HCT116 (cell line): ENCODE measurements at regions not wholly inside any gene's neighbourhood (a gene's known extent, or its start where the extent isn't known, plus 50 kb on each side); places are given as distances from the start of the nearest gene placed in this dataset.

Experiments used
- ATAC-seq: fragments of 200-7000 bp; cut with Tn5 transposase; 2 replicates; pipeline ENCODE4 v1.9.1; 2020; ENCODE audit warnings: mild to moderate bottlenecking, moderate library complexity
- BruUV-seq: library from RNA; stranded (reverse); fragments of 400-500 nt; replicated peaks from 2 replicates; lab custom pipeline; 2021; lab: Mats Ljungman, UMichigan
- CTCF ChIA-PET: fragments of 300-600 bp; sonication (Branson Sonifier 250); formaldehyde crosslinking; loops from one replicate; lab custom pipeline; 2021; ENCODE audit warnings: antibody characterized with exemption; lab: Charles Lee
- POLR2A ChIA-PET: fragments of 300-600, 350-600 bp; sonication (Branson Sonifier 250); formaldehyde crosslinking; loops from one replicate; lab custom pipeline; 2021; ENCODE audit warnings: antibody characterized with exemption; lab: Charles Lee
- RAD21 ChIA-PET, 2 experiments: fragments of 300-600 bp; sonication (Branson Sonifier 250); formaldehyde crosslinking; loops; one replicate each; lab custom pipeline; 2023; ENCODE audit warnings: low total read pairs in 2 of 2; ENCODE audit not compliant: uncharacterized antibody in 2 of 2, unreplicated experiment in 2 of 2, low non-redundant PET in 1 of 2; lab: Charles Lee
- DNase-seq: peaks from one replicate; pipeline ENCODE4 v3.0.0-alpha.2; 2010; ENCODE audit warnings: low read depth, low spot score
- H2AFZ ChIP-seq: fragments of 200-600 bp; shearing (Covaris generic), sonication (generic); 2 replicates; pipeline ENCODE4 v1.6.1; 2017; ENCODE audit warnings: low read depth, mixed run types, mixed read lengths, antibody characterized with exemption, low read length; ENCODE audit not compliant: poor library complexity, severe bottlenecking
- H3K27ac ChIP-seq: 2 replicates; pipeline ENCODE4 v1.5.1; 2012; ENCODE audit warnings: low read depth, low read length
- H3K27me3 ChIP-seq: fragments of 200-600 bp; sonication (generic); 2 replicates; pipeline ENCODE4 v1.6.1; 2016; ENCODE audit warnings: mixed run types, low read length, mixed read lengths; ENCODE audit not compliant: insufficient read depth
- H3K36me3 ChIP-seq, 2 experiments: fragments of 200-500 bp in 1 of 2; fragments of 200-600 bp in 1 of 2; sonication (Bioruptor generic) in 1 of 2; sonication (generic) in 1 of 2; 2 replicates each; pipeline versions ENCODE4 v1.5.1 to v1.6.1; 2014 to 2016; ENCODE audit warnings: low read length in 2 of 2, inconsistent platforms in 1 of 2, mixed read lengths in 1 of 2, mixed run types in 1 of 2; ENCODE audit not compliant: insufficient read depth in 2 of 2, control insufficient read depth in 1 of 2
- H3K4me1 ChIP-seq, 2 experiments: fragments of 200-600 bp in 1 of 2; sonication (generic) in 1 of 2; 2 replicates each; pipeline versions ENCODE4 v1.5.1 to v1.6.1; 2012 to 2017; ENCODE audit warnings: low read length in 2 of 2, inconsistent platforms in 1 of 2, mild to moderate bottlenecking in 1 of 2, mixed read lengths in 1 of 2, mixed run types in 1 of 2, moderate library complexity in 1 of 2; ENCODE audit not compliant: insufficient read depth in 2 of 2, control insufficient read depth in 1 of 2
- H3K4me2 ChIP-seq: fragments of 200-600 bp; sonication (generic); 2 replicates; pipeline ENCODE4 v1.6.1; 2017; ENCODE audit warnings: mixed run types, low read length, mixed read lengths
- H3K4me3 ChIP-seq, 2 experiments: fragments of 200-600 bp in 1 of 2; sonication (generic) in 1 of 2; replicated peaks in 1 of 2; 2 replicates each; pipeline ENCODE4 v1.5.1; 2011 to 2016; ENCODE audit warnings: low read length in 2 of 2, control low read depth in 1 of 2, low read depth in 1 of 2, mild to moderate bottlenecking in 1 of 2, mixed read lengths in 1 of 2, mixed run types in 1 of 2
- H3K79me2 ChIP-seq: fragments of 200-600 bp; sonication (generic); 2 replicates; pipeline ENCODE4 v1.6.1; 2017; ENCODE audit warnings: mild to moderate bottlenecking, mixed run types, low read length, moderate library complexity, mixed read lengths; ENCODE audit not compliant: insufficient read depth
- H3K9ac ChIP-seq: fragments of 200-600 bp; sonication (generic); 2 replicates; pipeline ENCODE4 v1.6.1; 2016; ENCODE audit warnings: low read length, mixed read lengths
- H3K9me2 ChIP-seq: fragments of 200-600 bp; sonication (generic), shearing (Covaris generic); 2 replicates; pipeline ENCODE4 v1.6.1; 2017; ENCODE audit warnings: mixed run types, mild to moderate bottlenecking, moderate library complexity; ENCODE audit not compliant: insufficient read depth
- H3K9me3 ChIP-seq, 2 experiments: fragments of 200-500 bp in 1 of 2; fragments of 200-600 bp in 1 of 2; sonication (Bioruptor generic) in 1 of 2; sonication (generic) in 1 of 2; 2 replicates each; pipeline ENCODE4 v1.6.1; 2014 to 2017; ENCODE audit warnings: low read length in 2 of 2, mixed read lengths in 2 of 2, inconsistent platforms in 1 of 2, low read depth in 1 of 2, mild to moderate bottlenecking in 1 of 2, mixed run types in 1 of 2, moderate library complexity in 1 of 2; ENCODE audit not compliant: control insufficient read depth in 1 of 2, insufficient read depth in 1 of 2
- H4K20me1 ChIP-seq: fragments of 200-600 bp; sonication (generic), shearing (Covaris generic); 2 replicates; pipeline ENCODE4 v1.6.1; 2017; ENCODE audit warnings: mixed run types, mild to moderate bottlenecking, moderate library complexity; ENCODE audit not compliant: insufficient read depth
- CBX3 ChIP-seq: IDR thresholded peaks from 2 replicates; pipeline ENCODE4 v1.6.1; 2012; ENCODE audit warnings: low read depth
- CEBPB ChIP-seq: IDR thresholded peaks from 2 replicates; pipeline ENCODE4 v1.6.1; 2012; ENCODE audit warnings: low read depth
- EGR1 ChIP-seq: IDR thresholded peaks from 2 replicates; pipeline ENCODE4 v1.6.1; 2012; ENCODE audit warnings: low read depth
- EZH2 ChIP-seq: fragments of 200-600 bp; sonication (generic); IDR thresholded peaks from 2 replicates; pipeline ENCODE4 v1.6.1; 2017; ENCODE audit warnings: antibody characterized with exemption, mixed run types
- EZH2phosphoT487 ChIP-seq: fragments of 200-600 bp; IDR thresholded peaks from 2 replicates; pipeline ENCODE4 v1.6.1; 2018; ENCODE audit warnings: antibody characterized with exemption, borderline replicate concordance
- FOSL1 ChIP-seq: IDR thresholded peaks from 2 replicates; pipeline ENCODE4 v1.6.1; 2012; ENCODE audit warnings: low read depth
- JUND ChIP-seq: IDR thresholded peaks from 2 replicates; pipeline ENCODE4 v1.6.1; 2012
- POLR2A ChIP-seq: IDR thresholded peaks from 2 replicates; pipeline ENCODE4 v1.7.0; 2011; ENCODE audit warnings: borderline replicate concordance; ENCODE audit not compliant: insufficient read depth, insufficient read length; ENCODE audit errors: extremely low read depth
- POLR2AphosphoS5 ChIP-seq: IDR thresholded peaks from 2 replicates; pipeline ENCODE4 v1.6.1; 2011; ENCODE audit warnings: mild to moderate bottlenecking, low read depth, low read length, moderate library complexity
- RAD21 ChIP-seq: IDR thresholded peaks from 2 replicates; pipeline ENCODE4 v1.6.1; 2012; ENCODE audit warnings: low read depth, mild to moderate bottlenecking
- SIN3A ChIP-seq: IDR thresholded peaks from 2 replicates; pipeline ENCODE4 v1.6.1; 2012; ENCODE audit warnings: low read depth
- SP1 ChIP-seq: IDR thresholded peaks from 2 replicates; pipeline ENCODE4 v1.6.1; 2012; ENCODE audit warnings: low read depth
- SRF ChIP-seq: IDR thresholded peaks from 2 replicates; pipeline ENCODE4 v1.6.1; 2012; ENCODE audit warnings: low read depth
- TCF7L2 ChIP-seq: IDR thresholded peaks from 2 replicates; pipeline ENCODE4 v1.7.0; 2011; ENCODE audit warnings: borderline replicate concordance, inconsistent platforms; ENCODE audit not compliant: insufficient read depth, insufficient read length; ENCODE audit errors: extremely low read depth
- YY1 ChIP-seq: IDR thresholded peaks from 2 replicates; pipeline ENCODE4 v1.6.1; 2011; ENCODE audit warnings: low read length, low read depth, moderate library complexity, mild to moderate bottlenecking; ENCODE audit not compliant: insufficient replicate concordance; ENCODE audit errors: extremely low read depth
- intact Hi-C: fragments of 100-400 bp; cut with micrococcal nuclease; formaldehyde crosslinking; loops from 2 replicates; pipeline ENCODE4 v1.10.0; 2022
- TF ChIP-seq, protein P1 (sequence below): IDR thresholded peaks from 2 replicates; pipeline ENCODE4 v1.6.1; 2012; ENCODE audit warnings: low read depth
- TF ChIP-seq, protein P2 (sequence below): IDR thresholded peaks from 2 replicates; pipeline ENCODE4 v1.6.1; 2012
- TF ChIP-seq, protein P3 (sequence below), 3 experiments: fragments of 200-600 bp in 1 of 3; sonication (generic) in 1 of 3; IDR thresholded peaks in 2 of 3; conservative IDR thresholded peaks in 1 of 3; 2 replicates each; pipeline ENCODE4 v1.5.1; 2012 to 2017; ENCODE audit warnings: low read depth in 2 of 3, low read length in 2 of 3, antibody characterized with exemption in 1 of 3, borderline replicate concordance in 1 of 3, control low read depth in 1 of 3, mild to moderate bottlenecking in 1 of 3, mixed read lengths in 1 of 3, mixed run types in 1 of 3, moderate library complexity in 1 of 3; ENCODE audit not compliant: insufficient read depth in 1 of 3
- TF ChIP-seq, protein P4 (sequence below): IDR thresholded peaks from 2 replicates; pipeline ENCODE4 v1.6.1; 2011; ENCODE audit warnings: mild to moderate bottlenecking, low read length, moderate library complexity; ENCODE audit not compliant: insufficient replicate concordance; ENCODE audit errors: extremely low read depth

DNA sequence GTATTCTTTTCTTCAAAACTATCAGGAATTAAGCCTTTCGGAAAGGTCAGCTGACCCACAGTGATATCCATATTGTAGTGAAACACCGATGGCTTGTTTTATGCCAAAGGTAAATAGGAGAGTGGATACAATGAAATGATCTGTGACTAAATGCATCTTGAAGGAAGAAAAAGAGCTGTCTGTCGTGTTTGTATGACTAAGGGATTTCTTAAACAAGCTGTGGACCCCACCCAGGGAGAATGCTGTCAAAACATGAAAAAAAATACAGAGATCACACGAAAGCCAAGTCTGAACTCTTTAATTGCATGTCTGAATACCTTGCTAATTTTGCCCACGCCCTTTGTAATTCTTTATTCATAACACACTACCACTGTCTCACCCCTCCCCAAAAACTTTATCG is 286.4 kb upstream of the WWC1 start:
- BruUV-seq, result no TSS peak

More for the DNA sequence above, 286.4 kb upstream of the WWC1 start:
- TF ChIP-seq, protein P1, sequence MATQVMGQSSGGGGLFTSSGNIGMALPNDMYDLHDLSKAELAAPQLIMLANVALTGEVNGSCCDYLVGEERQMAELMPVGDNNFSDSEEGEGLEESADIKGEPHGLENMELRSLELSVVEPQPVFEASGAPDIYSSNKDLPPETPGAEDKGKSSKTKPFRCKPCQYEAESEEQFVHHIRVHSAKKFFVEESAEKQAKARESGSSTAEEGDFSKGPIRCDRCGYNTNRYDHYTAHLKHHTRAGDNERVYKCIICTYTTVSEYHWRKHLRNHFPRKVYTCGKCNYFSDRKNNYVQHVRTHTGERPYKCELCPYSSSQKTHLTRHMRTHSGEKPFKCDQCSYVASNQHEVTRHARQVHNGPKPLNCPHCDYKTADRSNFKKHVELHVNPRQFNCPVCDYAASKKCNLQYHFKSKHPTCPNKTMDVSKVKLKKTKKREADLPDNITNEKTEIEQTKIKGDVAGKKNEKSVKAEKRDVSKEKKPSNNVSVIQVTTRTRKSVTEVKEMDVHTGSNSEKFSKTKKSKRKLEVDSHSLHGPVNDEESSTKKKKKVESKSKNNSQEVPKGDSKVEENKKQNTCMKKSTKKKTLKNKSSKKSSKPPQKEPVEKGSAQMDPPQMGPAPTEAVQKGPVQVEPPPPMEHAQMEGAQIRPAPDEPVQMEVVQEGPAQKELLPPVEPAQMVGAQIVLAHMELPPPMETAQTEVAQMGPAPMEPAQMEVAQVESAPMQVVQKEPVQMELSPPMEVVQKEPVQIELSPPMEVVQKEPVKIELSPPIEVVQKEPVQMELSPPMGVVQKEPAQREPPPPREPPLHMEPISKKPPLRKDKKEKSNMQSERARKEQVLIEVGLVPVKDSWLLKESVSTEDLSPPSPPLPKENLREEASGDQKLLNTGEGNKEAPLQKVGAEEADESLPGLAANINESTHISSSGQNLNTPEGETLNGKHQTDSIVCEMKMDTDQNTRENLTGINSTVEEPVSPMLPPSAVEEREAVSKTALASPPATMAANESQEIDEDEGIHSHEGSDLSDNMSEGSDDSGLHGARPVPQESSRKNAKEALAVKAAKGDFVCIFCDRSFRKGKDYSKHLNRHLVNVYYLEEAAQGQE, result no peak
- TF ChIP-seq TCF7L2 (no peak), RAD21 (no peak), YY1 (no peak), SIN3A (no peak), SP1 (no peak), POLR2AphosphoS5 (no peak), EZH2phosphoT487 (no peak), CEBPB (no peak), SRF (no peak), EGR1 (no peak), EZH2 (no peak), FOSL1 (no peak), POLR2A (no peak), JUND (no peak), CBX3 (no peak)
- TF ChIP-seq, protein P2, sequence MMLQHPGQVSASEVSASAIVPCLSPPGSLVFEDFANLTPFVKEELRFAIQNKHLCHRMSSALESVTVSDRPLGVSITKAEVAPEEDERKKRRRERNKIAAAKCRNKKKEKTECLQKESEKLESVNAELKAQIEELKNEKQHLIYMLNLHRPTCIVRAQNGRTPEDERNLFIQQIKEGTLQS, result no peak
- TF ChIP-seq, protein P3, sequence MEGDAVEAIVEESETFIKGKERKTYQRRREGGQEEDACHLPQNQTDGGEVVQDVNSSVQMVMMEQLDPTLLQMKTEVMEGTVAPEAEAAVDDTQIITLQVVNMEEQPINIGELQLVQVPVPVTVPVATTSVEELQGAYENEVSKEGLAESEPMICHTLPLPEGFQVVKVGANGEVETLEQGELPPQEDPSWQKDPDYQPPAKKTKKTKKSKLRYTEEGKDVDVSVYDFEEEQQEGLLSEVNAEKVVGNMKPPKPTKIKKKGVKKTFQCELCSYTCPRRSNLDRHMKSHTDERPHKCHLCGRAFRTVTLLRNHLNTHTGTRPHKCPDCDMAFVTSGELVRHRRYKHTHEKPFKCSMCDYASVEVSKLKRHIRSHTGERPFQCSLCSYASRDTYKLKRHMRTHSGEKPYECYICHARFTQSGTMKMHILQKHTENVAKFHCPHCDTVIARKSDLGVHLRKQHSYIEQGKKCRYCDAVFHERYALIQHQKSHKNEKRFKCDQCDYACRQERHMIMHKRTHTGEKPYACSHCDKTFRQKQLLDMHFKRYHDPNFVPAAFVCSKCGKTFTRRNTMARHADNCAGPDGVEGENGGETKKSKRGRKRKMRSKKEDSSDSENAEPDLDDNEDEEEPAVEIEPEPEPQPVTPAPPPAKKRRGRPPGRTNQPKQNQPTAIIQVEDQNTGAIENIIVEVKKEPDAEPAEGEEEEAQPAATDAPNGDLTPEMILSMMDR (IDR thresholded peaks at IDR 0.05 in 2 of 3, conservative IDR thresholded peaks at IDR 0.05 in 1 of 3; ENCODE audit: borderline replicate concordance in 1 of 3, insufficient read depth in 1 of 3, low read depth in 2 of 3, low read length in 2 of 3), result no peak
- TF ChIP-seq, protein P4, sequence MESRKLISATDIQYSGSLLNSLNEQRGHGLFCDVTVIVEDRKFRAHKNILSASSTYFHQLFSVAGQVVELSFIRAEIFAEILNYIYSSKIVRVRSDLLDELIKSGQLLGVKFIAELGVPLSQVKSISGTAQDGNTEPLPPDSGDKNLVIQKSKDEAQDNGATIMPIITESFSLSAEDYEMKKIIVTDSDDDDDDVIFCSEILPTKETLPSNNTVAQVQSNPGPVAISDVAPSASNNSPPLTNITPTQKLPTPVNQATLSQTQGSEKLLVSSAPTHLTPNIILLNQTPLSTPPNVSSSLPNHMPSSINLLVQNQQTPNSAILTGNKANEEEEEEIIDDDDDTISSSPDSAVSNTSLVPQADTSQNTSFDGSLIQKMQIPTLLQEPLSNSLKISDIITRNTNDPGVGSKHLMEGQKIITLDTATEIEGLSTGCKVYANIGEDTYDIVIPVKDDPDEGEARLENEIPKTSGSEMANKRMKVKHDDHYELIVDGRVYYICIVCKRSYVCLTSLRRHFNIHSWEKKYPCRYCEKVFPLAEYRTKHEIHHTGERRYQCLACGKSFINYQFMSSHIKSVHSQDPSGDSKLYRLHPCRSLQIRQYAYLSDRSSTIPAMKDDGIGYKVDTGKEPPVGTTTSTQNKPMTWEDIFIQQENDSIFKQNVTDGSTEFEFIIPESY, result no peak
- TF ChIP-seq, all 23 proteins: peak for 0
- peaks cover 30% of the 10 kb centered on the region for H3K27me3 ChIP-seq
- ChIA-PET POLR2A (no interaction called here), CTCF (no interaction called here), RAD21 (no interaction called here)
- no peaks in the 10 kb centered on the region for H3K9me2 ChIP-seq
- H3K4me3 ChIP-seq, result no peak overlapping the region
- no peaks in the 10 kb centered on the region for H4K20me1 ChIP-seq
- intact Hi-C loops, result no loop called here
- H3K27ac ChIP-seq, result no peak overlapping the region
- H3K4me2 ChIP-seq, result no peak overlapping the region
- no peak overlapping the region for H2AFZ ChIP-seq
- no peaks in the 10 kb centered on the region for H3K79me2 ChIP-seq
- DNase-seq (no peak), ATAC-seq (no peak)
- H3K9me3 ChIP-seq, result no peaks in the 10 kb centered on the region
- no peaks in the 10 kb centered on the region for H3K4me1 ChIP-seq
- H3K36me3 ChIP-seq, result no peaks in the 10 kb centered on the region
- no peak overlapping the region for H3K9ac ChIP-seq
